ENCODE measurements at regions not wholly inside any gene's neighbourhood (a gene's known extent, or its start where the extent isn't known, plus 50 kb on each side); places are given as distances from the start of the nearest gene placed in this dataset.

- TF ChIP-seq POLR2A (IDR thresholded peaks at IDR 0.05) (no peak), CTCF (IDR thresholded peaks at IDR 0.05) (no peak), EP300 (IDR thresholded peaks at IDR 0.05) (no peak)
These were observed 292.5 kb downstream of the TCERG1L start for GRCh38 chr10:131018886-131019500.
